ENCODE measurements at regions not wholly inside any gene's neighbourhood (a gene's known extent, or its start where the extent isn't known, plus 50 kb on each side); places are given as distances from the start of the nearest gene placed in this dataset.
A peak's percentile ranks its signal among the peaks of the same experiment; 100 is the strongest.

DNA sequence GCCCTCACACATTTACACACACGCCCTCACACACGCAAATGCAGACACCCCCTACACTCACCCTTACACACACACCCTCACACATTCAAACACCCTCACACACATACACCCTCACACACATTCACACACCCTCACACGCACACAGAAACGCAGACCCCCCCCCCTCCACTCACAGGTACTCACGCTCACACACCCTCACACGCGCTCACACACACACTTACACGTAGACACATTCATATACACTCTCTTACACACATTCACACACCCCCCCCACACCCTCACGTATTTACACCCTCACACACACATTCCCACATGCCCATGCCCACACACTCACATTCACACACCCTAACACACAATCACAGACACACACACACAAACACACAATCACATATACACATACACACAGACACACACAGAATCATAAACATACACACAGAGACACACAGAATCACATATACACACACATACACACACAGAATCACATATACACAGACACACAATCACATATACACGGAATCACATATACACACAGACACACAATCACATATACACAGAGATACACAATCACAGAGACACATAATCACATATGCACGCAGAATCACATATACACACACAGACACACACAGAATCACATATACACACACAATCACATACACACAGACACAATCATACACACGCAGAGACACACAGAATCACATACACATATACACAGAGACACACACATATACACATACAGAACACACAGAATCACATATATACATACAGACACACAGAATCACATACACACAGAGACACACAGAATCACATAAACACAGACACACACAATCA lies 250.1 kb upstream of the RPL38 start:
- DNase-seq (ENCODE audit: low spot score) = no peak

DNA sequence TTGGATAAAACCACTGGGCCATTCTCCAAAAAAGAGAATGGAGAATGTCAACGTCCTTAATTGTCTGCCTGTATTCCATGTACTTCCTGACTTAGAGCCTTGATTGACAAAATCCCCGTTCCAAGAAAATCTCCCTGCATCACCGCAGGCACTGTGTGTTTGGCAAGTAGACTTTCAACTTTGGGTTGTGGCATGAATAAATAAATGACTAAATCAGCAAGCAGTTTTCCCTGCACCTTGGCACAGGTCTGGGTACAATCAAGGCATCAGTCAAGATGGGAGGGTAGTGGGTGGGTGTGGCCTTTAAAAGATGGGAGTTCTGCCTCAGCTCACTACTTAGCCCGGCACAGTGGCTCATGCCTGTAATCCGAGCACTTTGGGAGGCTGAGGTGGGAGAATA lies 248.5 kb upstream of the RPL38 start:
- no peak for DNase-seq (ENCODE audit: low spot score)

DNA sequence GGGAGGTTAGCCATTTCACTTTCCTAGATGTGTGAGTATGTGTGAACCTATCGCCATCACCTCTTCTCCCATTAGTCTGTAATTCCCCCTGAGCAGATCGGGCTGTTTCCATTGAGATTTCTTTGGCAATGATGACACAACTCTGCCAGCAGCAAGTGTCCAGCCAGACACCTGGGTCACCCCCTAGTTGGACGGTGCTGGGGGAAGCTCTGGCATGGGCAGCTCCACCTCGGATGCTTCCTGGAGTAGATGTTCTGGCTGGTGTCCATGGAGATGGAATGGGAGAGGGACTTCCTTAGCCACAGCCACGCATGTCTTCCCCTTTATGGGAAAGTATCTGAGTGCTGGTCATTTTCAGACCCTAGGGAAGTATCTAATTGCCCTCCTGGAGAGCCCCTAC lies 247.9 kb upstream of the RPL38 start:
- DNase-seq (ENCODE audit: low spot score) = no peak

DNA sequence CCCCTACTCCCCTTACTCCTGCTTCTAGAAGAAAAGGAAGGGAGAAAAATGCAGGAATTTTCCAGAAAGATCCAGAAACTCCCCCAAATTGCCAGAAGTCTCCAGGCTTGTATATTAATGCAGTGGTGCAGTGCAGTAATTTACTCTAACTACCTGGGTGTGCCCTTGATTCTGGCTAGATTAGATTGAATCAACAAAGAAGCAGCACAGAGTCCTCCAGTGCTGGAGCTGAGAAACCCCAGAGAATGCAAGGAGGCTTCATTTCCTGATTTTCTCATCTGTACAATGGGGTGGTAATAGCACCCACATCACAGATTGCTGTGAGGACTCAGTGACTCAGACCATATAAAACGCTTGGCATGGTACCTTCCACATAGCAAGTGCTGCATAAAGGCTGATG lies 247.3 kb upstream of the RPL38 start:
- DNase-seq (ENCODE audit: low spot score) = no peak

DNA sequence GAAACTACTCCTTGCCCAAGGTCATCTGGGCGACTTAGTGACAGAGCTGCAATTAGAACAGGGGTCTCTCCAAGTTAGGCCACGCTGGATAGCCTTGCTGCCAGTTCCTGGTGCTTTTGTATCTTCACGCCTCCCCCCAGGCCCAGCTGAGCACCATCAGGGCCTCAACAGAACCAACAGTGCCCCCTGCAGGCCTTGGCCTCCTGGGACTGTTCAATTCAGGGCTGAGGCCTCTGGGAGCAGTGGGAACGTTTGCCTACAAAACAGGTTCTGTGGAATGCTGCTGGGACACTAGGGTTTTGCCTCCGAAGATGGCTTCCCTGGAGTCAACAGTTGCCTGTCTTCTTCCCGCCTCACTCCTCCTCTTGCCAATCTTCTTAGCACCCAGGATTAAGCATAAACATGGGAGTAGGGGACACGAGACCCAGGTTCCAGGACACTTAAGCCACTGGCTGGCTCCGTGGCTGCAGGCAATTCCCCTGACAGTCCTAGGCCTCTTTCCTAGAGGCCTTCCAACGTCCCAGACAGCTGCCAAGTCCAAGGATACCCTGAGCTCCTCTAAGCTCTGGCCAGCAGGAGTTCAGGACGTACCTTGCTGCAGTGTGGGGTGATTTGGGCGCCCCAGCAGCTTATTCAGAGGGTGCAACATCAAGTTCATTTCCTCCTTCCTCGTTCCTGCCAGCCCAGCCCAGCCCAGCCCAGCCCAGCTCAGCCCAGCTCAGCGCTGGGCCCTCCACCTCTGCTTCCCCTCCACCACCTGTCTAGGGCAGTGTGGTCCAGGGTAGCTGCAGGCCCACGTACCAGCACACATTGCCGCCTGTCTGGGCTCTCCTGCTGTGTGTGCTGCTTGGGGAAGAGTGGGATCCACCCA lies 246.6 kb upstream of the RPL38 start:
- DNase-seq (ENCODE audit: low spot score) = peak; percentile 24

- DNase-seq (ENCODE audit: low spot score) = no peak
These were observed 245.9 kb upstream of the RPL38 start for GRCh38 chr17:73957564-73957963.

GRCh38 chr17:73958453-73958852 lies 245.0 kb upstream of the RPL38 start:
- no peak for DNase-seq (ENCODE audit: low spot score)

GRCh38 chr17:73960469-73960868 lies 243.0 kb upstream of the RPL38 start:
- DNase-seq (ENCODE audit: low spot score) = no peak

GRCh38 chr17:73962308-73962707 lies 241.2 kb upstream of the RPL38 start:
- no peak for DNase-seq (ENCODE audit: low spot score)

DNA sequence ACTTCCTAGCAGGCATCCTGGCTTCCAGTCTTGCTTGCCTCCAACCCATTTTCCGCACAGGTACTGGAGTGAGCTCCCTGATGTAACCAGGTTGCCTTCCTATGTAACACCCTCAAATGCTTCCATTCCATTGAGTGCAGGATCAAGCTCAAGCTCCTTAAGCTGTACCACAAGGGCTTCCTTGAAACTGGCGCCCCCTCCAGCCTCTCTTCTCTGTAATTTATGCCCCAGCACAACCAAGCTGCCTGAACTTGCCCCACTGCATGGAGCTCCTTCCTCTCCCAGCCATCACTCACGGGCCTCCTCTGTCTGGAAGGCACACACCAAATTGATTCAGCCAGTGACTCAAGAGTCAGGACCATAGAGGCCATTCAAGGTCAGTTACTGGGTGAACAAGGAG lies 234.8 kb upstream of the RPL38 start:
- DNase-seq (ENCODE audit: low spot score) = no peak

DNA sequence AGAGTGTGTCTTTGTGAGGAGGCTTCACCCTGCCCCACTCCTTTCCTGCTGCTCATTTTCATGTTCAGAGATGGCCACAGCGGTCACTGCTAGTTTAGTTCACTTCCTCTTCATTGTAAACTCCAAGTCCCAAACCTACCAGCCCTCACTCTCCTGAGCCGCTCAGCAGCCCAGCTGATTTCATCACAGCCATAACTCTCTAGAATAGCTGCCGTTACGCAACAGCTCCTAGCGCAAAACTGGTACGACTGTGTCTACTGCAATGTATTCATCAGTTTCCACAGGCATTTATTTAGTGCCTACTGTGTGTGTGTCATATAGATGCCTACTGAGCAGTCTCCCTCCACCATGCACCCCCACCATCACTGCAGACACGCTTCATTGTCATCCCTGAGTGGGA lies 233.5 kb upstream of the RPL38 start:
- DNase-seq (ENCODE audit: low spot score) = no peak

DNA sequence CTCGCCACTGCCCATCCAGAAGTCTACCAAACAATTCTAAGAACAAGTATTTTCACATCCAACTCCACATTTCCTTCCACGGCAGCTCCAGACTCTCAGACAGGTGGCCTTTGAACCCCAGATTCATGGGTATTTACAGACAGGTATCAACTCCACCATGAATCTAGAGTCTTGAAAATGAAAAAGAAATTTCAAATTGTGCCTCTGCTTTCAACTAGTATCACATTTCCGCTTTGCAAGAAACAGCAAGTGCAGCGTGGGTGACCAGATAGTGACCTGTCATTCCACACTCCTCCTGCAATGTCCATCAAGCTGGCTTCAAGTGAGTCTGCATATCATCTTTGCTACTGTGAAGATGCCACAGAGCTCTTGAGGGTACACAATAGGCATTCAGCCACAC lies 232.4 kb upstream of the RPL38 start:
- no peak for DNase-seq (ENCODE audit: low spot score)

- DNase-seq (ENCODE audit: low spot score) = no peak
These were observed 231.4 kb upstream of the RPL38 start for GRCh38 chr17:73972056-73972455.

GRCh38 chr17:73972901-73973300 lies 230.6 kb upstream of the RPL38 start:
- no peak for DNase-seq (ENCODE audit: low spot score)

GRCh38 chr17:73973586-73974409 lies 229.7 kb upstream of the RPL38 start:
- DNase-seq (ENCODE audit: low spot score) = no peak

GRCh38 chr17:73974536-73974935 lies 228.9 kb upstream of the RPL38 start:
- no peak for DNase-seq (ENCODE audit: low spot score)

GRCh38 chr17:73976147-73976546 lies 227.3 kb upstream of the RPL38 start:
- DNase-seq (ENCODE audit: low spot score) = no peak

DNA sequence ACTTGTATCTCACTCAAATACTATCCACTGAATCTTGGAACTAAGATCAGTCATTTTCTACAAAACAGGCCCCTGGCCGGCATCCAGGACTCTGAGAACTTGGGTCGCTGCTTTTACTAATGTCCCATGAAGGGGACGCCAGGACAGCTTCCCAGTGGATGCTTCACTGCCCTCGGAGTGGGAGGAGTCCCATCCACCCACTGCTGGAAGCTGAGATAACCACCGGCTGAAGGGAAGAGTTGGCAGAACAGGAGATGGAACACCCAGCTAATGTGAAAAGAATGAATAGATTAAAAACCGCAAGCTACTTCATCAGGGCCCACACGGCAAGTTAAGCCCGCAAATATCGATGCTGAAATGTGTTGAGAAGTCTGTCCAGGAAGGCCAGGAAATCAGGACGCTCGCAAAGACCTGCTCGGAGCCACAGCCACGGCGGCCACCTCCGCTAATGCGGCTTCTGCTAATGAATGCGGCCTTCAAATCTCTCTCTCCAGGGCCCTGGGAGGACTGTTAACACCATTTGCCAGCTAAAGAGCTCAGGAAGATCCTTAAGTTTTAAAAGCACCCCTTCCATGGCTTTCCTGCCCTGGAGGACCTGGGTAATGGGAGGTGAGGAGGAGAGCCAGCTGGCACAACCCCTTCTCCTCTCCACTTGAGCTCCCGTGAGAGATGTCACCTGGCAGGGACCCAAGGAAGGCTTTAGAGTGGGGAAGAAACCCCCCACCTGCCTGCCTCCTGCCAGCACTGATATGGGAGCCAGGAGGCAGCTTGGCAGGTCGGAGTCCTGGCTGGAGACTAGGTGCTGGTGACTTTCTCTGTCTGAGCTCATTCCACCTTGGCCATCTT lies 226.6 kb upstream of the RPL38 start:
- DNase-seq (ENCODE audit: low spot score) = no peak

- DNase-seq (ENCODE audit: low spot score) = no peak
These were observed 223.0 kb upstream of the RPL38 start for GRCh38 chr17:73980517-73980916.

DNA sequence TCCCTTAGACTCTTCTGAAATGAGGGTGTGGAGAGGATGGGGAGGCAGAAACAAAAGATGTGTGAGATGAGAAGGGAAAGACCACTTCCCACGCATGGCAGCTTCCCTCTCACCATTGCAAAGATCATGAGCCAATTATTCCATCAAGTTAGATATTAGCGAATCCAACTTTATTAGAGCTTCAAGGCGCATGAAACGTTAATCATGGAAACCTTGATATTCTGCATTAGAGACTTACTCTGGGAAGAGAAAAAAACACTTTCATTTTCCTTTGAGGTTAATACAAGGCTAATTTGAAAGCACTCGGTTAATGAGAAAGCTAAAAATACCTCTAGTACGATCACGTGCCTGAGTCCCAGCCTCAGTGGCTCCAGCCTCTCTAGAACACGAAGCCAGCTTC lies 220.6 kb upstream of the RPL38 start:
- no peak for DNase-seq (ENCODE audit: low spot score)

GRCh38 chr17:73983621-73984400 lies 219.7 kb upstream of the RPL38 start:
- no peak for DNase-seq (ENCODE audit: low spot score)
